SK-N-SH treated with all-trans-retinoic acid at 6 μM for 48 hours (cell line): ENCODE measurements at regions not wholly inside any gene's neighbourhood (a gene's known extent, or its start where the extent isn't known, plus 50 kb on each side); places are given as distances from the start of the nearest gene placed in this dataset.

Experiments used
- CREB5 ChIP-seq: fragments of 250-450 bp; sonication (Bioruptor Pico); IDR thresholded peaks from 2 replicates; pipeline ENCODE4 v1.5.1; 2020; ENCODE audit warnings: low read depth, mild to moderate bottlenecking, moderate library complexity
- ISL1 ChIP-seq: fragments of 250-450 bp; sonication (Bioruptor Pico); IDR thresholded peaks from 2 replicates; pipeline ENCODE4 v2.1.2; 2022; ENCODE audit warnings: mild to moderate bottlenecking, moderate library complexity
- TCF4 ChIP-seq: fragments of 250-450 bp; sonication (Bioruptor Pico); IDR thresholded peaks from 2 replicates; pipeline ENCODE4 v1.8.0; 2021; ENCODE audit warnings: mild to moderate bottlenecking, moderate library complexity, borderline replicate concordance
- ZFP3 ChIP-seq: fragments of 250-450 bp; sonication (Bioruptor Pico); IDR thresholded peaks from 2 replicates; pipeline ENCODE4 v1.5.0; 2020; ENCODE audit warnings: mild to moderate bottlenecking, moderate library complexity
- ZFP30 ChIP-seq: fragments of 450-650 bp; formaldehyde crosslinking; IDR thresholded peaks from 2 replicates; pipeline ENCODE4 v1.5.0; 2022; ENCODE audit warnings: mild to moderate bottlenecking, moderate library complexity

- no peak for TF ChIP-seq ISL1
- TF ChIP-seq ZFP30, result no peak
- no peak for TF ChIP-seq CREB5 (CRISPR knock-in tag)
- TF ChIP-seq ZFP3, result no peak
- TF ChIP-seq TCF4 (CRISPR knock-in tag), result no peak
Observed at GRCh38 chr14:101463566-101464171, 97.6 kb upstream of the DIO3 start.
